GM12878 (cell line): ENCODE measurements at regions not wholly inside any gene's neighbourhood (a gene's known extent, or its start where the extent isn't known, plus 50 kb on each side); places are given as distances from the start of the nearest gene placed in this dataset.

Source experiments
- ATAC-seq: fragments of 200-7000 bp; cut with Tn5 transposase; 3 replicates; pipeline ENCODE4 v1.9.1; 2020; ENCODE audit warnings: mild to moderate bottlenecking, moderate library complexity
- BruUV-seq: library from RNA; stranded (reverse); fragments of 400-500 nt; replicated peaks from 2 replicates; lab custom pipeline; 2021; lab: Mats Ljungman, UMichigan
- CTCF ChIA-PET: fragments of 300-600 bp; sonication (Branson Sonifier 250); formaldehyde crosslinking; extraction: SDS; loops from one replicate; lab custom pipeline; 2021; ENCODE audit warnings: inconsistent platforms; lab: Yijun Ruan, JAX
- POLR2A ChIA-PET: fragments of 350-600 bp; formaldehyde crosslinking; extraction: SDS; loops from one replicate; lab custom pipeline; 2021; ENCODE audit warnings: inconsistent platforms; lab: Charles Lee
- RAD21 ChIA-PET: fragments of 300-600 bp; sonication (Branson Sonifier 250); formaldehyde crosslinking; loops from one replicate; lab custom pipeline; 2023; ENCODE audit warnings: antibody characterized with exemption; ENCODE audit not compliant: unreplicated experiment; lab: Charles Lee
- SMC1A ChIA-PET: fragments of 300-600 bp; sonication (Branson Sonifier 250); formaldehyde crosslinking; loops from one replicate; lab custom pipeline; 2023; ENCODE audit not compliant: unreplicated experiment, uncharacterized antibody; lab: Charles Lee
- DNase-seq: peaks from one replicate; pipeline ENCODE4 v3.0.0-alpha.2; 2011; ENCODE audit warnings: low read depth, low spot score
- FAIRE-seq: peaks from 3 replicates; lab custom pipeline; 2011; peaks lifted over from hg19 to GRCh38; lab: Jason Lieb, UNC
- H2AFZ ChIP-seq: 2 replicates; pipeline ENCODE4 v1.6.0; 2011; ENCODE audit warnings: low read depth, low read length, control low read depth; ENCODE audit not compliant: control insufficient read depth
- H3K27ac ChIP-seq: 2 replicates; pipeline ENCODE4 v1.5.1; 2011; ENCODE audit warnings: control low read depth; ENCODE audit not compliant: control insufficient read depth, insufficient read depth
- H3K27me3 ChIP-seq, 2 experiments: replicated peaks in 1 of 2; 2 replicates each; pipeline versions ENCODE4 v1.6.0 to v1.6.1; 2011; ENCODE audit warnings: low read length in 1 of 2; ENCODE audit not compliant: control insufficient read depth in 2 of 2, insufficient read depth in 2 of 2
- H3K36me3 ChIP-seq, 2 experiments: 2 replicates each; pipeline ENCODE4 v1.5.1; 2011; ENCODE audit warnings: low read length in 1 of 2; ENCODE audit not compliant: control insufficient read depth in 2 of 2, insufficient read depth in 2 of 2
- H3K4me1 ChIP-seq: 2 replicates; pipeline ENCODE4 v1.6.1; 2011; ENCODE audit warnings: mild to moderate bottlenecking, low read length, moderate library complexity, mixed read lengths; ENCODE audit not compliant: control insufficient read depth, insufficient read depth
- H3K4me2 ChIP-seq: 2 replicates; pipeline ENCODE4 v1.6.0; 2011; ENCODE audit warnings: control low read depth; ENCODE audit not compliant: control insufficient read depth, insufficient read depth
- H3K4me3 ChIP-seq: fragments of 200-600 bp; sonication (generic); 2 replicates; pipeline ENCODE4 v1.5.1; 2016
- H3K79me2 ChIP-seq: 2 replicates; pipeline ENCODE4 v1.6.0; 2011; ENCODE audit warnings: low read length; ENCODE audit not compliant: control insufficient read depth, insufficient read depth
- H3K9ac ChIP-seq: 2 replicates; pipeline ENCODE4 v1.8.0; 2011; ENCODE audit warnings: low read length, control low read depth, mixed read lengths; ENCODE audit not compliant: control insufficient read depth, insufficient read depth
- H3K9me3 ChIP-seq: replicated peaks from 3 replicates; pipeline ENCODE4 v1.5.1; 2011; ENCODE audit warnings: mild to moderate bottlenecking, low read length; ENCODE audit not compliant: control insufficient read depth, insufficient read depth
- H4K20me1 ChIP-seq: 2 replicates; pipeline ENCODE4 v1.6.0; 2011; ENCODE audit not compliant: control insufficient read depth, insufficient read depth
- ATF7 ChIP-seq: fragments of 450-650 bp; IDR thresholded peaks from 2 replicates; pipeline ENCODE4 v1.6.1; 2016; ENCODE audit warnings: low read depth, mild to moderate bottlenecking
- CBFB ChIP-seq: IDR thresholded peaks from 2 replicates; pipeline ENCODE4 v1.6.1; 2016; ENCODE audit warnings: antibody characterized with exemption, low read depth
- CEBPB ChIP-seq, 2 experiments: fragments of 150-350 bp in 1 of 2; IDR thresholded peaks; 2 replicates each; pipeline ENCODE4 v1.6.1; 2012 to 2014; ENCODE audit warnings: low read depth in 2 of 2, low read length in 2 of 2, borderline replicate concordance in 1 of 2, inconsistent platforms in 1 of 2
- EP300 ChIP-seq, 2 experiments: fragments of 150-350 bp in 1 of 2; IDR thresholded peaks; 2 replicates each; pipeline ENCODE4 v1.6.1; 2011 to 2012; ENCODE audit warnings: low read depth in 2 of 2, low read length in 2 of 2, borderline replicate concordance in 1 of 2, improper control_type of control experiment in 1 of 2, inconsistent platforms in 1 of 2; ENCODE audit not compliant: control insufficient read depth in 1 of 2
- HDAC2 ChIP-seq: fragments of 200-600 bp; sonication (generic); IDR thresholded peaks from 2 replicates; pipeline ENCODE4 v1.6.1; 2017
- RAD21 ChIP-seq: IDR thresholded peaks from 2 replicates; pipeline ENCODE4 v1.6.1; 2011; ENCODE audit warnings: mild to moderate bottlenecking, low read depth, low read length, moderate library complexity; ENCODE audit not compliant: insufficient read depth
- SPI1 ChIP-seq: IDR thresholded peaks from 2 replicates; pipeline ENCODE4 v1.6.1; 2011; ENCODE audit warnings: low read depth, mild to moderate bottlenecking, low read length, moderate library complexity, borderline replicate concordance; ENCODE audit not compliant: insufficient read depth
- TBL1XR1 ChIP-seq: IDR thresholded peaks from 2 replicates; pipeline ENCODE4 v1.6.1; 2012; ENCODE audit warnings: low read depth, low read length, improper control_type of control experiment
- WGBS: methylation state at CpG from one replicate; pipeline ENCODE4 v1.1.6; 2016; ENCODE audit warnings: low lambda C conversion rate; ENCODE audit not compliant: insufficient replicate concordance, insufficient coverage; ENCODE audit errors: missing lambda C conversion rate; 5-methylcytosine and 5-hydroxymethylcytosine counted together
- in situ Hi-C: fragments of 300-500 bp; cut with MboI; formaldehyde crosslinking; loops from 9 replicates; pipeline ENCODE4 v1.14.3; 2018; ENCODE audit warnings: mixed read lengths
- intact Hi-C: fragments of 100-400 bp; cut with micrococcal nuclease; formaldehyde crosslinking; loops from one replicate; pipeline ENCODE4 v1.14.2; 2022; ENCODE audit not compliant: unreplicated experiment
- TF ChIP-seq, protein P1 (sequence below): fragments of 450-650 bp; conservative IDR thresholded peaks from 2 replicates; pipeline ENCODE4 v1.6.1; 2017; ENCODE audit warnings: mild to moderate bottlenecking, moderate library complexity
- TF ChIP-seq, protein P2 (sequence below): IDR thresholded peaks from 2 replicates; pipeline ENCODE4 v1.6.1; 2011; ENCODE audit warnings: borderline replicate concordance, low read depth, mild to moderate bottlenecking, moderate library complexity, low read length; ENCODE audit not compliant: insufficient read depth, poor library complexity, severe bottlenecking

DNA sequence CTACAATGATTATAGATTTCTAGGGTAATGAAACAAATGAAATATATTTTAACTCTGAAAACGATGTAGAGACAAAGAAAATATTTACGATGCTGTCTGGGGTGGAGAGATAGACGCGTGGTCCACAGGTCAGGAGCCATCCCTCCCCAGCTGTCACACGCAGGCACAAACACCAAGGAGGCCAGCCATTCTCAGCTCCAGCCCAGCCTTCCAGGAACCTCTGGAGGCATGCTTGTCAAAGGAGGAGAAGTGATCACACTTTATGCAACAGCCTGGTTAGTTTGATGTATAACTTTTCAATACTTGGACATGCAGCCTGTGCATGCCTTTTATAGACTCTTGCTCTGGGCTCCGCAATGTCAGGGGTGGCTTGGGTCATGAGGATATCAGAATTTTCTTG lies 391.5 kb upstream of the MGMT start (continued):
- no peak for TF ChIP-seq TBL1XR1
- no peak for TF ChIP-seq CBFB
- no peak for TF ChIP-seq RAD21
- no peak for TF ChIP-seq SPI1
- TF ChIP-seq ATF7: no peak
- TF ChIP-seq, all 136 proteins: peak for 0

DNA sequence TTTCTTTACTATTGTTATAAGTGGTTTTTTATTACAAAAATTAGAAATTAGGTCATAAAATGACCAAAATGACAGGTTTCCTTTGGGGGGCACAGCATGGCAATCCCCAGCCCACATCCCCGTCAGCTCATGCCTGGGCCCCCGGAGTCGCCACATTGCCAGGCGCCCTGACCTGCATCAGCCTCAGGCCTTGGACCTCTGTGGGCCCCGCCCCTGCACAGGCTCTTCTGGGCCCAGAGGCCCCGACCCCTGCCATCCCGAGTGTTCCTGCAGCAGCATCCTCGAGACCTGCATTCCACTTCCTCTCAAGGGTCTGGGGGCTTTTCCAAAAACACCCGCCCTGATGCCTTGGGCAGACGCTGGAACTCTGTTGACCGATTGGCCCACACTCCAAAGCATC lies 391.1 kb upstream of the MGMT start:
- no peak for ATAC-seq
- Histone ChIP-seq H3K4me3 (no peak overlapping the region), H3K4me1 (no peaks in the 10 kb centered on the region), H3K9ac (no peak overlapping the region), H3K9me3 (no peaks in the 10 kb centered on the region)
- in situ Hi-C loops: no loop called here
- intact Hi-C loops: no loop called here
- no peak for DNase-seq
- TF ChIP-seq, protein P1, sequence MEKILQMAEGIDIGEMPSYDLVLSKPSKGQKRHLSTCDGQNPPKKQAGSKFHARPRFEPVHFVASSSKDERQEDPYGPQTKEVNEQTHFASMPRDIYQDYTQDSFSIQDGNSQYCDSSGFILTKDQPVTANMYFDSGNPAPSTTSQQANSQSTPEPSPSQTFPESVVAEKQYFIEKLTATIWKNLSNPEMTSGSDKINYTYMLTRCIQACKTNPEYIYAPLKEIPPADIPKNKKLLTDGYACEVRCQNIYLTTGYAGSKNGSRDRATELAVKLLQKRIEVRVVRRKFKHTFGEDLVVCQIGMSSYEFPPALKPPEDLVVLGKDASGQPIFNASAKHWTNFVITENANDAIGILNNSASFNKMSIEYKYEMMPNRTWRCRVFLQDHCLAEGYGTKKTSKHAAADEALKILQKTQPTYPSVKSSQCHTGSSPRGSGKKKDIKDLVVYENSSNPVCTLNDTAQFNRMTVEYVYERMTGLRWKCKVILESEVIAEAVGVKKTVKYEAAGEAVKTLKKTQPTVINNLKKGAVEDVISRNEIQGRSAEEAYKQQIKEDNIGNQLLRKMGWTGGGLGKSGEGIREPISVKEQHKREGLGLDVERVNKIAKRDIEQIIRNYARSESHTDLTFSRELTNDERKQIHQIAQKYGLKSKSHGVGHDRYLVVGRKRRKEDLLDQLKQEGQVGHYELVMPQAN: no peak
- TF ChIP-seq, protein P2, sequence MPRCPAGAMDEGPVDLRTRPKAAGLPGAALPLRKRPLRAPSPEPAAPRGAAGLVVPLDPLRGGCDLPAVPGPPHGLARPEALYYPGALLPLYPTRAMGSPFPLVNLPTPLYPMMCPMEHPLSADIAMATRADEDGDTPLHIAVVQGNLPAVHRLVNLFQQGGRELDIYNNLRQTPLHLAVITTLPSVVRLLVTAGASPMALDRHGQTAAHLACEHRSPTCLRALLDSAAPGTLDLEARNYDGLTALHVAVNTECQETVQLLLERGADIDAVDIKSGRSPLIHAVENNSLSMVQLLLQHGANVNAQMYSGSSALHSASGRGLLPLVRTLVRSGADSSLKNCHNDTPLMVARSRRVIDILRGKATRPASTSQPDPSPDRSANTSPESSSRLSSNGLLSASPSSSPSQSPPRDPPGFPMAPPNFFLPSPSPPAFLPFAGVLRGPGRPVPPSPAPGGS: no peak
- TF ChIP-seq HDAC2 (no peak), EP300 (IDR thresholded peaks at IDR 0.05; ENCODE audit: borderline replicate concordance in 1 of 2, control insufficient read depth in 1 of 2, low read depth in 2 of 2, low read length in 2 of 2) (no peak), CEBPB (IDR thresholded peaks at IDR 0.05; ENCODE audit: borderline replicate concordance in 1 of 2, low read depth in 2 of 2, low read length in 2 of 2) (no peak)
- TF ChIP-seq, all 136 proteins: peak for 0
- no peaks in the 10 kb centered on the region for H3K27me3 ChIP-seq
- POLR2A ChIA-PET: no interaction called here
- 42% methylated on average over 8 of the region's 11 CpGs for WGBS
- RAD21 ChIA-PET: no interaction called here
- no peak overlapping the region for H3K27ac ChIP-seq
- H3K36me3 ChIP-seq: no peaks in the 10 kb centered on the region
- SMC1A ChIA-PET: no interaction called here
- H3K79me2 ChIP-seq: no peaks in the 10 kb centered on the region
- no peak overlapping the region for H2AFZ ChIP-seq
- CTCF ChIA-PET: no interaction called here
- no peaks in the 10 kb centered on the region for H4K20me1 ChIP-seq
- no peak for FAIRE-seq
- H3K4me2 ChIP-seq: no peak overlapping the region
- BruUV-seq: no TSS peak
